ENCODE measurements at regions not wholly inside any gene's neighbourhood (a gene's known extent, or its start where the extent isn't known, plus 50 kb on each side); places are given as distances from the start of the nearest gene placed in this dataset.

GRCh38 chr15:62636823-62637573, 405.5 kb upstream of the TPM1 start:
- no peak for TF ChIP-seq CTCF (IDR thresholded peaks at IDR 0.05; ENCODE audit: low read depth, low read length)

GRCh38 chr15:62637574-62637897, 405.0 kb upstream of the TPM1 start:
- Histone ChIP-seq H3K36me3 (no peaks in the 10 kb centered on the region), H3K9me3 (ENCODE audit: severe bottlenecking) (no peaks in the 10 kb centered on the region), H3K27ac (peak overlapping the region; percentile 90), H3K27me3 (ENCODE audit: insufficient read depth, low read depth, severe bottlenecking) (no peaks in the 10 kb centered on the region), H3K4me3 (ENCODE audit: low read depth, low read length) (no peak overlapping the region; the same call in 1 of the 2 replicates)
- TF ChIP-seq CTCF (IDR thresholded peaks at IDR 0.05; ENCODE audit: low read depth, low read length) = no peak
- peak; percentile 91 for DNase-seq

More at GRCh38 chr15:62636823-62637573, 405.5 kb upstream of the TPM1 start:
- no peak overlapping the region for H3K4me3 ChIP-seq (ENCODE audit: low read depth, low read length)
- no peaks in the 10 kb centered on the region for H3K36me3 ChIP-seq
- peak overlapping the region; percentile 90 for H3K27ac ChIP-seq
- DNase-seq = peak; percentile 24
- H3K27me3 ChIP-seq (ENCODE audit: insufficient read depth, low read depth, severe bottlenecking) = no peaks in the 10 kb centered on the region
- no peaks in the 10 kb centered on the region for H3K9me3 ChIP-seq (ENCODE audit: severe bottlenecking)

GRCh38 chr15:62637950-62638619, 404.5 kb upstream of the TPM1 start:
- DNase-seq = no peak
- Histone ChIP-seq H3K9me3 (ENCODE audit: severe bottlenecking) (no peaks in the 10 kb centered on the region), H3K27me3 (ENCODE audit: insufficient read depth, low read depth, severe bottlenecking) (no peaks in the 10 kb centered on the region), H3K4me3 (ENCODE audit: low read depth, low read length) (peak overlapping the region; percentile 8), H3K27ac (peak overlapping the region; percentile 90), H3K36me3 (no peaks in the 10 kb centered on the region)
- TF ChIP-seq CTCF (IDR thresholded peaks at IDR 0.05; ENCODE audit: low read depth, low read length) = no peak

- H3K9me3 ChIP-seq (ENCODE audit: severe bottlenecking) = no peaks in the 10 kb centered on the region
- DNase-seq = no peak
- TF ChIP-seq CTCF (IDR thresholded peaks at IDR 0.05; ENCODE audit: low read depth, low read length) = no peak
Measured at GRCh38 chr15:62639432-62639831, 403.1 kb upstream of the TPM1 start.

GRCh38 chr15:62639906-62640605, 402.5 kb upstream of the TPM1 start:
- Histone ChIP-seq H3K9me3 (ENCODE audit: severe bottlenecking) (no peaks in the 10 kb centered on the region), H3K4me3 (ENCODE audit: low read depth, low read length) (no peak overlapping the region), H3K27me3 (ENCODE audit: insufficient read depth, low read depth, severe bottlenecking) (no peaks in the 10 kb centered on the region), H3K36me3 (no peaks in the 10 kb centered on the region), H3K27ac (0 out of 2 replicates have a peak overlapping the region, but pooled peaks have one; percentile 9)
- TF ChIP-seq CTCF (IDR thresholded peaks at IDR 0.05; ENCODE audit: low read depth, low read length) = no peak
- DNase-seq = no peak

More at GRCh38 chr15:62639432-62639831, 403.1 kb upstream of the TPM1 start:
- no peaks in the 10 kb centered on the region for H3K36me3 ChIP-seq
- H3K27ac ChIP-seq = peak overlapping the region; percentile 90
- H3K4me3 ChIP-seq (ENCODE audit: low read depth, low read length) = no peak overlapping the region
- H3K27me3 ChIP-seq (ENCODE audit: insufficient read depth, low read depth, severe bottlenecking) = no peaks in the 10 kb centered on the region

Data from WERI-Rb-1 (cell line).